ENCODE measurements at regions not wholly inside any gene's neighbourhood (a gene's known extent, or its start where the extent isn't known, plus 50 kb on each side); places are given as distances from the start of the nearest gene placed in this dataset.

GRCh38 chr2:16615687-16616615, 49.7 kb downstream of the CYRIA start:
- no peak for DNase-seq

- no peak for DNase-seq
These were observed 50.4 kb downstream of the CYRIA start for GRCh38 chr2:16615246-16615645.

- DNase-seq, result peak; percentile 7 to 84 (median 44)
These were observed 51.2 kb downstream of the CYRIA start for GRCh38 chr2:16614314-16614860.

DNA sequence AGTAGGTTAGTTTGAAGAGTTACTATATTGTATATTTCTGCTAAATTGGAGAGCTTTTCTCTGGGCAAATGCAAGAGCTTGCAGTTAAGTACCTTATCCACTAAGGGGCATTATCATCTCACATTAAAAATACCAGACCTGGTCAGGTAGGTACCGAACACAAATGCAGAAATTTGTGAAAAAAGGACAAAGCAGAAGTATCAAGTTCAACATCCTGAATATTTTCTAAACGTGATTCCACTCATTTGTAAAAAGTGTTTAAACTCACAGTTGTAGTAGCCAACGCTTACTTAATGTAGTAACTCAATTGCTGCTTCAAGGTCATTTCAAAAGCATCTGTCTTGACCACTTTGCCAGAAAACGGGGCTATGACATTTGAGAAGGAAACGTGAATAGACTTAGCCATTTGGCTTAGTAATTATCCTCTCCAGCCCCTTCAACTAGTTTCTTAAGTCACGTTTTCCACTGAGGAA, 52.1 kb downstream of the CYRIA start:
- peak in 2 of 3 experiments; percentile 28 to 61 for DNase-seq

DNA sequence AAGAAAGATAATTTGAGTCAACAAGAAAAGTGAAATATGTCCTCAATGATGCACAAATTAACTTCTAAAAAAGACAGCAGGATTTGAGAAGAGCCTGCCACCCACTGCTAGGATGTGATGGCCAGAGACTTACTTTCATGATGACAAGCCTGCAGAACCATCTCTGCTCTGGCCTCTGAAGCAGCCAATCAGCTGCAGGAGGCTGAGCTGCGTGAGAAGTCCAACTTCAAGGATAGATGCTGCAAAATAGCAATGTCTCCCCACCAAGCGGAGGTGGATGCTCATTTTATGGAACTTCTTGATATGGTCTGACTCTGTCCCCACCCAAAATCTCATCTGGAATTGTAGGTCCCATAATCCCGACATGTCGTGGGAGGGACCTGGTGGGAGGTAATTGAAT, 53.1 kb downstream of the CYRIA start:
- no peak for DNase-seq

- DNase-seq, result no peak
These were observed 55.8 kb downstream of the CYRIA start for GRCh38 chr2:16609786-16610185.

- DNase-seq, result peak; percentile 62 to 94 (median 80)
These were observed 56.7 kb downstream of the CYRIA start for GRCh38 chr2:16608661-16609643.

- no peak for DNase-seq
These were observed 58.3 kb downstream of the CYRIA start for GRCh38 chr2:16607301-16607700.

GRCh38 chr2:16604236-16604635, 61.4 kb downstream of the CYRIA start:
- no peak for DNase-seq

DNA sequence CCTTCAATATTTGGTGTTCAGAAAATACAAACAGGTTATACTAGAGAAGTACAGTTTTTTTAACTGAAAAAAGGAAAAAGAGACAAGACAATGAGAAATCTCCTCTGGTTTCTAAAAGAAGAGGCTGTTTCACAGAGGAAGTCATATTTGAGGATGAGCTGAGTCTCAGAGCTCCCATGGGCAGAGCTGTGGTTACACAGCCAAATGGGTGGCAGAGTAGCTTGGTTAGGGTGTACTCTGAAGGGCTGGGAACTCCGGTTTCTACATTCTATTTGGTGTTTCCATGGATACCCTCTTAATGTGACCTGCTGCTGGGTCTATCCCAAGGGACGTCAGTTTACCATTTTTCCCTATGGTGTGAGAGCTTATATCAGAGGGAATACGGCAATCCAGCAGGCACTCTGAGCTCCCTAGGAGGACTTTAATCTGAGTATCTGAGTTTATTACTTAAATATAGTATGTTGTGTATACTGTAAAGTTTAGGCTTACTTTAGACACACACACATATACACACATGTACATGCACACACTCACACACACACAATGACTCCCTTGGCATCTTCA, 74.2 kb downstream of the CYRIA start:
- no peak for DNase-seq

GRCh38 chr2:16589465-16589864, 76.2 kb downstream of the CYRIA start:
- no peak for DNase-seq

GRCh38 chr2:16588565-16588964, 77.1 kb downstream of the CYRIA start:
- no peak for DNase-seq

GRCh38 chr2:16587601-16588000, 78.0 kb downstream of the CYRIA start:
- no peak for DNase-seq

DNA sequence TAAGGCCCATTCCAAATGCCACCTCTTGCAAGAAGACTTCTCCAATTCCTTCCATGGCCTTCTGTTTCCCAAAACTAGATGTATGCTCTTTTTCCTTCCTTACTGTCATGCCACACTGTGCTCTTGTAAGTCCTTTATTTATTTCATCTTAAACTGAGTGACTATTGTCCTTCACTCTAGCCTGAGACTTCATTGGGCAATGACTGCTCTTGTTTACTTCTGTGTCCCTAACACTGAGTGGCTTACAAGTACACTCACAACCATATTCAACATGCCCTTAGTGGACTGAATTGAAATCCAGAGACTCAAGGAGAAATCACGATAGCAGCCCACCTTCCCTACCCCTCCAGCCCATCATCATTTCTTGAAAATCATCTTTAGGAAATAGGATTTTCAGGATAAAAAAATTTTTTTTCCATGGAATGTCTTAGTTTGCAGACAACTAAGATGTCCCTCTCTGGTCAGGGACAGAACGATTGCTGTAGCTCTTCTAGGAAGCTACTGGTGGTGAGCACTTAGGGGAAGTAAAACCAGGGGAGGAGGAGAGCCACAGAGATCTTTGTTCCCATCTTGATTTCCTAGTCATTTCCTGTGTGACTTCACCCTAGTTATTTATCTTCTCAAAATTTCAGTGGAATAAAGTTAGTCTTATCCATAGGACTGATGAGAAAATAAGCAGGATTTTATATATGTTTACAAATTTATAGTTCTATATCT, 80.7 kb downstream of the CYRIA start:
- DNase-seq, result no peak

- DNase-seq, result no peak
These were observed 81.5 kb downstream of the CYRIA start for GRCh38 chr2:16584084-16584483.

GRCh38 chr2:16581241-16581640, 84.4 kb downstream of the CYRIA start:
- DNase-seq, result no peak

GRCh38 chr2:16578081-16578480, 87.6 kb downstream of the CYRIA start:
- DNase-seq, result no peak

DNA sequence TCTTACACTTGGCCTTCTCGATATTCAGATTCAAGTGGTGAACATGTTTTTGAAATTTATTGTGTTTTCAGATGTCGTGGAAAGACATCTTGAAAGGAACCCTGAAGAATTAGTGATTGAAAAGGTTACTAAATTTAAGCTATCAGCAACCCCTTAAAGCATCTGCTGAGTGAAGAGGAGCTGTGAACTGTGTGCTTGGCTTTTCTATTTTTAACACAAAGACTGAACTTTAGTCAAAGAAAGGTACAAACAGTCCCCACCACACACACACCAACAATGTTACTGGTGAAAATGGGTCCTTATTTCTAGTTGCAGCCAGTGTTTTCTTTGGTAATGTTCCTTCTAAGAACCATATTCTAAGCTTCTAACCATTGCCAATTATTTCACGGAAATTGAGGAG, 95.1 kb downstream of the CYRIA start:
- DNase-seq, result no peak

DNA sequence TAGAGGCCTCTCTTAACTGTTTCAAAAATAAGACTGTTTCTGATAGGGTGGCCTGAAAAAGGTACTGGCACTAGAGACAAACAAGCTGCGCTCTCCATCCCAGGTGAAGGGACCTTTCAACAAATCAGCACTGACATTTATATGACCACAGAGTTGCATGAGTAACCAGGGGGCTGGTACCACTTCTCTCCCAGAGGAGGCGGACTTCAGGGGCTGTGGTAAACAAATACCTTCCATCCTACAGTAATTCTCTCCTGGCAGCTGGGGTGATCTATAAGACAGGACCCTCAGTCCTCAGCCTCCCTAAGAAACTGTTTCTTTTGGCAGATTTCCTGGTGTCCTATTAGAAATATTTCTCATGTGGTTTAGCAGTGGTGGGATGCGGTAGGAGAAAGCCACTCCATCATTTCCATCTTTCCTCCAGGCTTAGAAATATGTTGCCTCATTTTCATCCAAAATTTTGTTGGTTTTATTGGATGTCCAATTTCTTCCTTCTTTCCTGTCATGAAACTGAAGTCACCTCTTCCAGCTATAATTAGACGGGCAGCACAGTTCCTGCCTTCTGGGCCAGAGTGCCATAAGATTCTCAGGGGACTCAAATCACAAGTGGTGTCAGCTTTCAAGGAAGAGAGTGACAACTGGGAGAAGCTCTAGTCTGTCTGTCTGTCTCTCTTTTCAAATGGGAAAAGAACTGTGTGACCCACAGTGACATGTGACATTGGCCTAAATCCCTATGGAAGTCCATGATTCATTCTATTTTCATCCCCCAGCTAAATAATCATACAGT, 96.4 kb downstream of the CYRIA start:
- peak in 1 of 3 experiments; percentile 45 for DNase-seq

GRCh38 chr2:16566701-16567100, 98.9 kb downstream of the CYRIA start:
- no peak for DNase-seq

- DNase-seq, result no peak
These were observed 100.2 kb downstream of the CYRIA start for GRCh38 chr2:16565481-16565880.

All from NCI-H1417 (cell line).